ENCODE measurements at regions not wholly inside any gene's neighbourhood (a gene's known extent, or its start where the extent isn't known, plus 50 kb on each side); places are given as distances from the start of the nearest gene placed in this dataset.

- Histone ChIP-seq H2AFZ (replicated peaks; ENCODE audit: low read length, poor library complexity) (no peak overlapping the region), H3K4me3 (ENCODE audit: insufficient read depth, low read depth, low read length) (no peak overlapping the region), H2BK20ac (ENCODE audit: low read depth, low read length) (no peak overlapping the region), H2BK5ac (ENCODE audit: low read depth, low read length, poor library complexity, severe bottlenecking) (no peak overlapping the region), H2BK120ac (ENCODE audit: low read depth, low read length) (no peak overlapping the region), H3K27me3 (ENCODE audit: control insufficient read depth, insufficient read depth, low read length) (no peaks in the 10 kb centered on the region), H3K14ac (replicated peaks; ENCODE audit: low read depth, low read length) (no peak overlapping the region), H3K4me1 (ENCODE audit: control insufficient read depth, insufficient read depth, low read length) (no peaks in the 10 kb centered on the region), H4K8ac (ENCODE audit: low read depth in 2 of 2, low read length in 2 of 2) (no peak overlapping the region), H3K27ac (ENCODE audit: insufficient read depth, low read length) (no peak overlapping the region), H4K20me1 (ENCODE audit: insufficient read depth, low read length) (no peaks in the 10 kb centered on the region), H4K91ac (ENCODE audit: insufficient read depth, low read depth, low read length) (no peak overlapping the region), H2AK5ac (ENCODE audit: low read depth, low read length) (no peak overlapping the region), H3K9me3 (ENCODE audit: control insufficient read depth, insufficient read depth, low read length) (peaks cover 20% of the 10 kb centered on the region), H4K5ac (ENCODE audit: low read depth, low read length) (no peak overlapping the region), H3K36me3 (ENCODE audit: control insufficient read depth, insufficient read depth, low read length) (no peaks in the 10 kb centered on the region), H3K9me1 (ENCODE audit: insufficient read depth, low read length) (no peaks in the 10 kb centered on the region), H3K18ac (ENCODE audit: low read depth, low read length) (no peak overlapping the region), H2BK15ac (ENCODE audit: low read depth, low read length) (no peak overlapping the region), H3K79me1 (ENCODE audit: low read depth in 1 of 2, low read length in 2 of 2) (no peaks in the 10 kb centered on the region), H3K23ac (ENCODE audit: low read depth, low read length) (no peak overlapping the region), H3K56ac (ENCODE audit: extremely low read depth, insufficient read depth, low read length) (no peak overlapping the region), H3K4me2 (ENCODE audit: low read depth, low read length) (no peak overlapping the region), H3K9ac (ENCODE audit: low read depth, low read length) (no peak overlapping the region), H2AK9ac (replicated peaks; ENCODE audit: low read depth, low read length, poor library complexity) (no peak overlapping the region), H3K4ac (ENCODE audit: low read depth, low read length) (no peak overlapping the region)
- DNase-seq (no peak), ATAC-seq (ENCODE audit: low read depth) (no peak)
- CTCF ChIA-PET: no interaction called here
- 20% methylated on average over 1 of the region's 2 CpGs; no CpG with 5 or more reads in 1 of the 2 experiments for WGBS, 2 experiments (ENCODE audit: extremely low coverage in 2 of 2, insufficient read length in 1 of 2)
- TF ChIP-seq NFE2L2 (IDR thresholded peaks at IDR 0.05; ENCODE audit: low read depth, low read length) (no peak), CEBPB (IDR thresholded peaks at IDR 0.05; ENCODE audit: low read depth, low read length) (no peak), BHLHE40 (IDR thresholded peaks at IDR 0.05; ENCODE audit: low read depth, low read length) (no peak), ELK1 (IDR thresholded peaks at IDR 0.05; ENCODE audit: borderline replicate concordance, low read depth, low read length) (no peak), FOS (IDR thresholded peaks at IDR 0.05; ENCODE audit: low read depth, low read length) (no peak), RFX5 (IDR thresholded peaks at IDR 0.05; ENCODE audit: low read depth, low read length) (no peak), RCOR1 (IDR thresholded peaks at IDR 0.05; ENCODE audit: insufficient replicate concordance, low read length) (no peak), USF2 (IDR thresholded peaks at IDR 0.05; ENCODE audit: low read depth, low read length) (no peak), RAD21 (IDR thresholded peaks at IDR 0.05; ENCODE audit: low read length) (no peak), SMC3 (IDR thresholded peaks at IDR 0.05; ENCODE audit: low read depth, low read length) (no peak), CHD1 (IDR thresholded peaks at IDR 0.05; ENCODE audit: low read depth, low read length) (no peak), MXI1 (IDR thresholded peaks at IDR 0.05; ENCODE audit: borderline replicate concordance, low read depth, low read length) (no peak), POLR2A (IDR thresholded peaks at IDR 0.05; ENCODE audit: low read depth, low read length) (no peak), MAFK (IDR thresholded peaks at IDR 0.05; ENCODE audit: low read depth, low read length) (no peak), CTCF (conservative IDR thresholded peaks at IDR 0.05; ENCODE audit: low read depth, low read length) (no peak), MAZ (IDR thresholded peaks at IDR 0.05; ENCODE audit: borderline replicate concordance, low read depth, low read length) (no peak)
- intact Hi-C loops (cut with micrococcal nuclease) (no loop called here), dilution Hi-C loops (cut with HindIII; ENCODE audit: low sequenced_read_pairs, unreplicated experiment) (no loop called here), in situ Hi-C loops (cut with MboI; ENCODE audit: low sequenced_read_pairs) (no loop called here)
- POLR2A ChIA-PET (ENCODE audit: unreplicated experiment): no interaction called here
- no TSS peak for BruUV-seq (replicated peaks)
Observed at GRCh38 chr15:97672586-97672985, 287.9 kb upstream of the ARRDC4 start.

Measured in IMR-90 (cell line).